GM19035 (cell line): ENCODE measurements at regions not wholly inside any gene's neighbourhood (a gene's known extent, or its start where the extent isn't known, plus 50 kb on each side); places are given as distances from the start of the nearest gene placed in this dataset.
"Not testable (repeated sequence)": the region's sequence is repeated elsewhere in the genome, so short reads cannot be mapped to it uniquely, and the experiment has no call there.

Source experiments
- ATAC-seq: cut with Tn5 transposase; IDR thresholded peaks from one replicate; pipeline ENCODE4 v1.9.1; 2021; ENCODE audit not compliant: unreplicated experiment

- ATAC-seq = no peak
Observed at GRCh38 chr2:3115301-3116042, 262.1 kb downstream of the EIPR1 start.

DNA sequence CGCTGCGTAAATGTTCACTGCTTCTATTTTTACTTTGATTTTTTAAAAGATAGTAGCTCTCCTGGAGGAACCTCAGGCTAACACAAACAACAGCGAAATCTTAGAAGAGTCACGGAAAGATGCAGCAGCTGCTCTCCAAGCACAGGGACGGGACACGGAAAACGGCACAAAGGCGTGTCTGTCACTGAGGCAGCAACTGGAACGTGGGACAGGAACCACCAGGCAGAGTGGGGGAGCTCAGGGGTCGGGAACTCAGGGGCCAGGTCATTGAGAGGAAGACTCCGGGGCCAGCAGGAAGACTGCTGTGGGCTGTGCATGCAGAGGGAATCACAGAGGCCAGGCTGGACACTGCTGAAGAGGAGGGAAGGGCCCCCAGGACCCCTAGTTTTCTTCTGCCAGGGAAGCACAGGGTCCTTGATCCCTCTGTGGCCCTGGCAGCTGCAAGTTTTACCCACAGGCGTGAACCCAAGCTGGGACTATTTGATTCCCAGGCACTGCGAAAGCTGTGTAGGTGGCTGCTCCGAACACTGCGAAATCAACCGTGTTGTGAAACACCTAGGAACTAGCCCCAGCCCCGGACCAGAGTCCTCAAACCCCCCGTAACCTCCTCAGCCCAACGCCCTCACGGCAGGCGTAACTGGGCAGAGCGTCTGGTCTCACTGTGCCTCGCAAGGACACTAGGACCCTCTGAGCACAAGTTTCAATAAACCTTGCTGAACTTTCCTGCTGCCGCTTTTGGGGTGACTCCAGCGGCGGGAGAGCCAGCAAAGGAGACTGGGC lies 263.0 kb downstream of the EIPR1 start:
- no peak for ATAC-seq

DNA sequence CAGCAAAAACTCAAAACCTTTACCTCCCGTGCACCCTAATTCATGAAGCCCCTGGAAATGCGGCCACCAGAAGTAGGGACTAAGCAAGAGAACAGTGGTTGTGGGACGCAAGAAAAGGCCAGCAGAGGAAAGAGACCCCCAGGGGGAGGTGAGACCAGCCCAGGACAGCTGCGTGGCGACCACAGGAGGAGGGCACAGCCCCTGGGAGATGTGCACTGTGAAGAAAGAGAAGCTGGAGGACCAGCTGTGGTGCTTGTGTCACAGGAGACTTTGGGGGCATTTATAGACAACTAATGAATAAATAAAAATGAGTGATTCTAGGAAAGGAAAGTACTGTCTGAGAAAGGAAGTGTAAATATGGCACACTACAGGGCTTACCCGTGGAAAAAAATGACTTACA lies 263.8 kb downstream of the EIPR1 start:
- ATAC-seq = no peak

DNA sequence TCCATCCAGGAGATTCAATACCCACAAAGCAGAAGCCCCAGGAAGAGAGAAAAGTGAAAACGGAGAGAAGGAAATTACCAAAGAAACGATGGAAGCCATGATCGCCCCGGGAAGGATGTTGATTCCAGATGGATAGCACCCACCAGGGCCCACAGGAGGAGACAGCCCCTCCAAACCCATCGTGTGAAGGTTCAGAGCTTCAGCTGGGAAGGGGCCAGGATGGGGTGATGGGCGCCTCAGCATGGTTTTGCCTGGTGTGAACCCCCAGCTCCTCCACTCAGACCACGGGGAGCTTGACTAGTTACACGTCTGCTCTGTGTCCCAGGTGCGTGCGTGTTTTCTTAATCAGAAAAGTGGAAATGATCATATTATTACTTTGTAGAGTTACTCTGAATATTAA lies 264.5 kb downstream of the EIPR1 start:
- no peak for ATAC-seq

DNA sequence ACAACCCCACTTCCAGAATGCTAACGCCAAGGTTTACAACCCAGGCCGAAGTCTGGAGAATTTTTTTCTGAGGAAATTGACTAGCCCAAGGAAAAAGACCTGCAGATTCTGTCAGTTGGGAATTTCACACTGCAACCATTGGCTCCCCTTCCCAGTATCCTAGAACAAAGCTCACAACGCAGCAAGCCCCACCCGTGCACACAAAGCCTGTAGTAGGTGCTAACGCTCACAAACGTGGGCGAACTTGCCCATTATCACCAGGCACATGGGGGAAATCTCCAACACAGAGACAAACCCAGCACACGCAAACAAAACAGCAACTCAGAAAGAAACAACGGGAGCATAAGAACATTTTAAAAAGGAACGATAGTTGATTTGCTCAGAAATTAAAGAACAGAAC lies 265.1 kb downstream of the EIPR1 start:
- no peak for ATAC-seq

DNA sequence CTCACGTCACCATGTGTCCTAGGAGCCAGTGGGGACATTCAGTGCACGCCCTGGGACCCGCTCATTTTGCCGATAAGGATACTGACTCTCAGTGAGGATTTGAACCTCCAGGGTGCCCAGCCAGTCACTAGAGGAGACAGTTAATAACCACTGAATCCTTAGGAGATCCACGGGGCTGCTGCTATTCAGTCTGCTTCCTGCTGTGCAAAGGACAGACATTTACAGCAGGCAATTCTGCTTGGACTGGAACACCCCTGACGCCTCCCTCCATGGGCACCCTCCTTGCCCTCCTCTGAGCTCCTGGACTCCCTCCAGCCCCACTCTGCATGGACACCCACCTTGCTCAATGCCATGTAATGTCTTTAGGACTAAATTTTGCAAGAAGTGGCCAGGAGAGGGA lies 265.5 kb downstream of the EIPR1 start:
- ATAC-seq = no peak

DNA sequence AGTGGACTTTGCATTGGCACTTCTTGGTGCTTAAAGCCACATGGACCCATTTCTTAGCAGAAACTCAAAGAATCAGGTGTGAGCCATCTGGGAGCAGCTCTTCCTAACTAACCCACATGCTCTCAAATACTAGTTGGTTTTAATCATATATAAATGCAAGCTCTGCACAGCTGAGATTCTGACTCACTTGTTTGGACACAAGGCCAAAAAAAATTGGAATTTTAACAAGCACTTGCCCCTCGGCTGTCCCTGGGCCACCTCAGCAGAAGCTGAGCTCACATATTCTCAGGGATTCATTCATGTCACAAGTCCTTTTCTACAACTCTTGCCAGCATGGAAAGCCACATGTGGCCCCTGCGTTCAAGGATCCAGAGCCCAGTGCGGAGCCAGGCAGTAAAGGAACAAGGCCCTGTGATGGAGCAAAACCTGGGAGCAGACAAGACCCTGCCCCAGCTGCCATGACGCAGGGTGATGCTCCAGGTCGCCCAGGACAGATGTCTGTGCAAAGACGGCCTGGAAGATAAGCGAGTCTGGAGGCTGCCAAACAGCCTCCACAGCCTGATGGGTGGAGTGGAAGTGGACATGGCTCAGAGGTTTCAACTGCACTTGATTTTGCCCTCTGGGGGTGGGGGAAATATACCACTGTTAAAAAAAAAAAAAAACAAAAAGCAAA lies 266.5 kb downstream of the EIPR1 start:
- ATAC-seq = no peak

GRCh38 chr2:3110555-3110954 lies 267.1 kb downstream of the EIPR1 start:
- ATAC-seq = no peak

GRCh38 chr2:3108710-3109702 lies 268.6 kb downstream of the EIPR1 start:
- no peak for ATAC-seq

DNA sequence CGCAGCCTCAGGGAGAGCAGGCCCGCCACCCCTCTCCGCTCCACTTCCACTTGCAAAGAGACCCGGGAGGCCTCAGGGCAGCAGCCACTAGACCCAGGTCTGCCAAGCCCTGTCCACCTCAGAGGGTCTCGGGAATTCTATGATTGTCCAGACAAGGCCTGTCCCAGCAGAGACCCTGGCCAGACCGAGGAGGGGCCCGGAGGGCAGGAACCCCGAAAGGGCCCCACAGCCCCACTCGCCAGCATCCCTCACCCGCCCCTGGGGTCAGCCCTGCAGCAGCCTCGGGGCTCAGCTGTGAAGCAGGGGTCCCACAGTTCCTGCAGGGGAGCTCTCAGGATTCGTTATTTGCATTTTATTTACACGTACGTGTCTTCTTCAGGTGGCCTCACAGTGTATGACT lies 269.5 kb downstream of the EIPR1 start:
- no peak for ATAC-seq

GRCh38 chr2:3107567-3107966 lies 270.1 kb downstream of the EIPR1 start:
- no peak for ATAC-seq

GRCh38 chr2:3105814-3106569 lies 271.6 kb downstream of the EIPR1 start:
- ATAC-seq = no peak

DNA sequence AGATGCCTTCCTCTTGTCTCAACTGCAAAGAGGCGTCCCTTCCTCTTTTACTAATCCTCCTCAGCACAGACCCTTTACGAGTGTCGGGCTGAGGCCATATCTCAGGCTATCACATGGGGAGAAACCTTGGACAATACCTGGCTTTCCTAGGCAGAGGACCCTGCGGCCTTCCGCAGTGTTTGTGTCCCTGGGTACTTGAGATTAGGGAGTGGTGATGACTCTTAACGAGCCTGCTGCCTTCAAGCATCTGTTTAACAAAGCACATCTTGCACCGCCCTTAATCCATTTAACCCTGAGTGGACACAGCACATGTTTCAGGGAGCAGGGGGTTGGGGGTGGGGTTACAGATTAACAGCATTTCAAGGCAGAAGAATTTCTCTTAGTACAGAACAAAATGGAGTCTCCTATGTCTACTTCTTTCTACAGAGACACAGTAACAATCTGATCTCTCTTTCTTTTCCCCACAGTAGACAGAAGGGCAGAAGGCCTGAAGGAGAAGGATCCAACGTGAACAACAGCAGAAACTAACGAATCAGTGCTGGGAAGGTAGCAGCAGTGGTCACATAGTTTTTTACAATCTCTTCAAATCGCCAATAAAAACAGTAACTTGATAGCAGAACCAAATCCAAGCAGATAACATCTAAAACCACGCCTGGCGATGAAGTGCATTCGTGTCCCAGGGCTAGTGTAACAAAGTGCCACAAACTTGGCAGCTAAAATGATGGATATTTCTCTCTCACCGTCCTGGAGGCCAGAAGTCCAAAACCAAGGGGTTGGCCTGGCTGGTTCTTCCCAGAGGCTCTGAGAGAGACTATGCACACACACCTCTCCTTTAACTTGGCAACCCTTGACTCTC lies 272.4 kb downstream of the EIPR1 start:
- ATAC-seq = not testable (repeated sequence)

DNA sequence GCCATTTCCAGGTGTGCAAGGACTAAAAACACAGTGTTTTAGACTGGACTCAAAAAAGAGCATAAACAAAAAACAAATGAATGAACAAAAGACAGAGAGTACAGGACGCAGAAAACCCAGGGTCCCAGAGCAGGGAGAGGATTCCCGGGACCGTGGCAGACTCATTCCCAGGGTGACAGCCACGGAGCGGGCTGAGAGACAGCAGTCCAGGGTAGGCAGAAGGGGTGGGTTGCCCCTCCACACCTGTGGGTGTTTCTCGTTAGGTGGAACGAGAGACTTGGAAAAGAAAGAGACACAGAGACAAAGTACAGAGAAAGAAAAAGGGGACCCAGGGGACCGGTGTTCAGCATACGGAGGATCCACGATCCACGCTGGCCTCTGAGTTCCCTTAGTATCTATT lies 273.4 kb downstream of the EIPR1 start:
- ATAC-seq = no peak

- no peak for ATAC-seq
Observed at GRCh38 chr2:3102922-3103569, 274.6 kb downstream of the EIPR1 start.

DNA sequence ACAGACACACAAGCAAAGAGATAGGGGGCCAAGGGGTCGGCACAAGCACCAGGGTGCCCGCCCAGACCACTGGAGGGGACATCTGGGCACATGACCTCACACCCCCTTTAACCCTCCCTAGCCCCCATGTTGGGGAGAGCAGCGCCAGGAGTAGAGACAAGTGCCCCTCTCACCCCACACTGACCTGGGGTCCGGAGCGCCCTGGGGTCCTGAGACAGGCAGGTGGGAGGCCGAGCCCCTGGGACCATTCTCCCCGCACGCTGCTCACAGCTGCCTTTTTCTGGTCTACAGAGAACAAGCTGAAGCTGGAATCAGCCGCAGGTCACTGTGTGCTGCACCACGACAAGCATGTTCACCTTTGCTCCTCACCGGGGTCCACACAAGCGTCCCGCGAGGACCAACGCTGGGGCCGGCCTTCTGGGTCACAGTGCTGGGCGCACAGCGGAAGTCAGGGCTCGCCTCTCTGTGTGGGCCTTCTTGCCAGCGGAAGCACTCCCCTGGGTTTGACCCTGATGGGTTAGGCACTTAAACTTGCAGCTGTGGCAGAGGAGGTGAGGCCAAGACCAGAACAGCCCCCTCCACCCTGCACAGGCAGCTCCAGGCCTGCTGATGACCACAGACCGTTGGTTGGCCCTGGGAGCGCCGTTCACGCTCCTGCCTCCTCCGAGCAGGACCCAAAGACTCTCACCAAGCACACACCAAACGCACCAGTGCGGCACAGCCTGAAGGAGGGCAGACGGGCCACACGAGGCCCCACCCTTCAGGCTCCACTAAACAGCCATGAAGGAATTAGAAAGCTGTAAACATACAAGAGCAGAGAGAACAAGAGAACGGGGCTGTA lies 275.3 kb downstream of the EIPR1 start:
- no peak for ATAC-seq

GRCh38 chr2:3101016-3101942 lies 276.3 kb downstream of the EIPR1 start:
- ATAC-seq = no peak
